ENCODE measurements at regions not wholly inside any gene's neighbourhood (a gene's known extent, or its start where the extent isn't known, plus 50 kb on each side); places are given as distances from the start of the nearest gene placed in this dataset.

DNA sequence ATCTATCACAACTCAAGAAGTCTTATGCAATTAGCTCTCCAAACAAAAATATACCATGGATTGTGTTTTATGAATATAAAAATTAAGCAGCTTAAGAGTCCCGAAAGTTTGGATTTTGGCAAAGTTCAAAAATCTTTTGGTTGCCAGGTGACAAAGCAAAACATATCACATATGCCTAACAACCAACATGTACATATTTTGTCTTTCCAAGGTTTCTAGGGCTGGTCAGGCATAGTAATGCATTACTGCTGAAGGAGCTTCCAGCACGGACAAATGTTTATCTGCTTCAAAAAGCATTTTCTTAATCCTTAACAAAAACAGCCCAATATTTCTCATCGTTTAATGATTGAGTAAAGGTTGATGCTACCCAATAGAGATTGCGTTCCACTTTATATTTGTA, 1327.1 kb upstream of the ZEB2 start:
- intact Hi-C loops (cut with micrococcal nuclease): no loop called here
- no peak for ATAC-seq
- no peak for DNase-seq

DNA sequence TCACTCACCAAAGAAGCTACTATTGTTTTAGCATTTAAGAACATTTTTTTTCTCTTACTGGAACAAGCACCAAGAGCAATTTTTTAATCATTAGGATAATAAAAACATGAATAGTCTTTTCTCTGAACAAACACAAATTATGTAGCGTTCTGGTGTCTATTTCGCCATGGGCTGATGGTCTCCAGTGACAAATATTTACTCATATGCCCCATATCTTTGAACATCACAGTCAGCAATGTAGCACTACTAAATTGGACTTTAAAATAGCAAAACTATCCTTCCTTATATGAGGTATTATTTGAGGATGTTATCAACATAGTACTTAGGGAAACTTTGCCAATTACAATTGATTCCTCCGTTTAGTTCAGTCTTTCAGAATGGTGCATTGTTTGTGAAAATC, 1326.0 kb upstream of the ZEB2 start:
- ATAC-seq (no peak), DNase-seq (no peak)
- intact Hi-C loops (cut with micrococcal nuclease): no loop called here

DNA sequence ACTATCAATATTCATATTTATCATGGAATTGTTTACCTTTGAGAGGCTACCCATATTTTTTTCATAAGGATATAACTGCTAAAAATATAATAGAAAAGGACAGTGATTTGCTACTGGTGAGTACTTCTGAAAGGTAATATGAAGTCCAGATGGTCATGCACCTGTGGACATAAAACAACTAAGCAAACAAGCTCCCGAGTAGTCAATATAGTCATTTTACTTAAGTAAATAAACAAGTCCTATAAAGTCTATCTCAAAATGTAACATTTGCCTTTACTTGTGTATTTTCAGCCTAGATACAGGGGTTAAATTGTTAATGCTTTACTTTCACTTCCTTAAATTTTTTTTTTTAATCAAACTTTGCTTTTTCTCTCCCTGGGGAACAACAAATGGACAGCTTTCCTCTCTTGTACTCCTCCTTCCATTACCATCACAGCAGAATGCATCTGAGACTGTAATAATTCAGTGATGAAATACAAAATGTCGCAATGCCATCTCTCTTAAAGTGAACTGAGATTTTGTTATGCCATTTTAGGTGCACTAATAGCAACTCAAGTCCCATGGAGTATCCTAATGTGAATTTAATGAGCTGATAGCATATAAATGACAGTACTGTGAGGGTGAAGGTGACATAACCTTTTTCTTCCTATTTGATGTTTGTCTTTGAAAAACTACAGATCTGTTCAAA, 1325.4 kb upstream of the ZEB2 start:
- ATAC-seq: no peak
- no peak for DNase-seq
- intact Hi-C loops (cut with micrococcal nuclease): no loop called here

DNA sequence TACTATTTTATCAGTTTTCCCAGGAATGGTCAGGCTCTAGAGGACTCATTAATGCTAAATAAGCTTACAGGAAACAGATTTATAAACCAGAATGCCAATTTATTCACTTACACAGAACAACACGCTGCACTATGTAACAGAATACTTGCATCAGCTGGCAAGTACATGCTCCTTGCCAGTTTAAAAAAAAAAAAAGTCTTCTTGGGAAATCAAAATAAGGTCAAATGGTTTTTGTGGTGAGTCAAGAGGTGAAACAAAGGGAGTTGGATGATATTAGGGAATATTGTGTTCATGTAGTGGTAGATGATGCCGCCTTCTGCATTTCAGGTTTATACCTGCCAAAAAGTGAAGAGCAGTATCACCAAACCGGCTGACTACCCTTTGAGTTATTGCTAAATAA, 1322.1 kb upstream of the ZEB2 start:
- DNase-seq (no peak), ATAC-seq (no peak)
- intact Hi-C loops (cut with micrococcal nuclease): no loop called here

DNA sequence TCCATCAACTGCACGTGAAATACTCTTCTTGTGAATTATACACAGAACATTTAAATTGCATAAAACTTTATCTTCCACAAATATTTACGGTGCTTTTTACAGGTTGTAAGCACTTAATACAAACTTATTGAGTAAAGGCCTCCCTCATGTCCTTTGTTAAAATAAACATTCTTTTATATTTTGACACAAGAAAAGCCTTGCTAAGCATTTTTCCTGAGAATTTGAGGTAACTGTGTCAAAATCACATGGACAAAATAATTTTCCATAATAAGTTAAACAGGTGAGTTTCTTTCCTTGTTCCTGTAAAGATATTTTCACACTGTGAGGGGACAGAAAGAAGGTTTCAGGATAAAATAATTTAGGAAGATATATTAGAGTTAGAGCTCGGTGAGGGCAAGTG, 1317.1 kb upstream of the ZEB2 start:
- no peak for DNase-seq
- no peak for ATAC-seq
- intact Hi-C loops (cut with micrococcal nuclease): no loop called here

DNA sequence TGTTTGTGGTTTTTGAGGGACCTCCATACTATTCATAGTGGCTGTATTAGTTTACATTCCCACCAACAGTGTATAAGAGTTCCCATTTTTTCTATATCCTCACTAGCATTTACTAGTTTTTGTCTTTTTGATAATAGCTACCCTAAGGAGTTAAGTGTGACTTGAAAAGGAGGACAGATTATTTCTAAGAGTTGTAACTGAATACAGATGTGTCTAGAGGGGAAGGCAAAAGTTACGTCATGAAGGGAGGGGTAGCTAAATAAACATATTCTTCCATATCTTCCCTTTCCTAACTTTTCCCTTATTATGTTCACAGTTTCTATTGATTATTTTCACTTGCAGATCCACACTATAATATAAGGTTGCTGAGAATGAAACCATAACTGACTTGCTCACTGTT, 1315.7 kb upstream of the ZEB2 start:
- DNase-seq (no peak), ATAC-seq (no peak)
- intact Hi-C loops (cut with micrococcal nuclease): no loop called here

DNA sequence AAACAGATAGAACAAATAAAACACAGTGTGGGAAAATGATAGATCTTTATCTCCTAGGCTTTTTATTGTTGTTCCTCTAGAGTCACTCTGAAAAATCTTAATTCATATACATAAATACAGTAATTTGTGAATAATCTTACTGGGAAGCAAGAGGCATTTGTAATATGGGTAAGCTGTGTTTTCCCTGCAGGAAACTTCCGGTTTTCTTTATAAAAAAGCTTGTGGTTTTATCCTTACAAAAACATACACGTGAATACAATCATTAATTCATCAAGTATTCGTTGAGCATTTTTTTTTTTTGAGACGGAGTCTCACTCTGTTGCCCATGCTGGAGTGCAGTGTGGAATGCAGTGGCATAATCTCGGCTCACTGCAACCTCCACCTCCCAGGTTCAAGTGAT, 1312.8 kb upstream of the ZEB2 start:
- no peak for DNase-seq
- intact Hi-C loops (cut with micrococcal nuclease): no loop called here
- no peak for ATAC-seq

DNA sequence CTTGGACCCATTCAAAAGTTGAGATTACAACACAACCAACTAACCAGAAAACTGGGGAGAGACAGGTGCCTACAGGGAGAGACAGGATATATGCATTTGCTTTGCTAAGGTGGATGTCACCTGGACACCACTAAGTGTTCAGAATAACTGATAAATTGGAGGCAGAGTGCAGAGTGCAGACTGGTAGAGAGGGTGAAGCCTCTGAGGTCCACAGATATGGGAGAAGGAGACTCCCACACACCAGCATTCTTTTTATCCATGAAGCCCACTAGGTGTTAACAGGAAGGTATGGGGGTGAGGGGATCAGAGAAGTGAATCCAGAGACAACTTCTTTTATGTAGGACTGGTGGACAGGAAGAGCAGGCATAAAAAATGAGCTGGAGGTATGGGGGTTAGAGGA, 1310.0 kb upstream of the ZEB2 start:
- intact Hi-C loops (cut with micrococcal nuclease): no loop called here
- no peak for DNase-seq
- ATAC-seq: no peak

DNA sequence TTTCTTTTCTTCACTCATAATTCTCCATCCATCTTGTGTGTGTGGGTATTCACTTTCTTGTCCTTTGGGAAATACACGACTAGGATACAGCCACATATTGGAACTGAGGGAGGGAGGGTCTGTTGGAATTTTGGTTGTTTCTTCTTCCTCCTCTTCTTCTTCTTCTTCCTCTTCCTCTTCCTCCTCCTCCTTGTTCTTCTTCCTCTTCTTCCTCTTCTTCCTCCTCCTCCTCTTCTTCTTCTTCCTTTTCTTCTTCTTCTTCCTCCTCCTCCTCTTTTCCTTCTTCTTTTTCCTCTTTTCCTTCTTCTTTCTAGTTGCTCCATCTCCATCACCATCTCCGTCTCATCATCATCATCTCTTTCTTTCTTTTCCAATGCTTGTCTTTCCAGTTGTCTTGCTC, 1307.3 kb upstream of the ZEB2 start:
- intact Hi-C loops (cut with micrococcal nuclease): no loop called here
- ATAC-seq (no peak), DNase-seq (no peak)

DNA sequence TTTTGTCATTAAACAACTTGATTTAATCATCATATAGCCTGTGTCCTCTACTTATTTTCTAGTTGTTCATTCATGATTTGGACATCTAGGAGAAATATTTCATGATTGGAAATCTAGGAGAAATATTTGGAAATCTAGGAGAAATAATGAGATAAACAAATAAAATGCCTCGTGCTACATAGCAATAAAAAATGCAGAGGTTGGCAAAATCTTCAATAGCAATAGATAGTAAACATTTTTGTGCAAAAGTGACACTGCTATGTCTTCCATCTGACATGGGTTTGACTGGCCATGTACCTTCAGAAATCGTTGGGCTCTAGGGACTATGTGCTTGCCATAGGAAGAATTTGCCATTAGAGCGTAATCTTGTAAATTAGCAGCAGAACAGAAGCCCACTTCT, 1304.5 kb upstream of the ZEB2 start:
- intact Hi-C loops (cut with micrococcal nuclease): no loop called here
- ATAC-seq (no peak), DNase-seq (no peak)

DNA sequence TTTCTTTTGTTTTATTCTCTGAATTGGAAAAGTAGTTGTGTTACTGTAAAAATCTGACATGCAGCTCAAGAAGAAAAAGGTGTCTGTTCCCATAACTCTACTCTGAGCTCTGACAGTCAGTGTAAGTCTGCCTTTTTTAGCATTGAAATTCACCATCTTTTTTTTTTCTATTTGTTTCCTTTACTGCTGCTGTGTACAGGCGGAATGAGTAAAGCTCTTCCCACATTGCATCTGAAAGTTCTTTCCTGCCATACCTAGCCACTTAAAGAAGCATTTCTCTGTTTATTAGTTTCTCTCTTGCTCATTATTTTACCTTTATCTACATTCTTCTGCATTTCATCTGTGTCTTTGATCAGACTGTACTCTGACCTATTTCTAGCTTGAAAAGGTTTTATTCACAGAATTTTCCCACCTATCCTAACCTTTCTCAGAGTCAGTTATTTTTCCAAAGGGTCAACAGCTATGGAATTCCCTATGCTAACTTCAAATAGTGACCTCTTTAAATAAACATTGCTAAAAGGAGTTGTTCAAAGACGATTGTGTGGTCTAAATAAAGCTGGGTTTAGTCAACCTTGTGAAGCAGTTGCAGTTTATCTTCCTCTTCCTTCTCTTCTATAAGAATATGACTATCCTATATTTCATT, 1303.1 kb upstream of the ZEB2 start:
- intact Hi-C loops (cut with micrococcal nuclease): no loop called here
- DNase-seq: no peak
- no peak for ATAC-seq

DNA sequence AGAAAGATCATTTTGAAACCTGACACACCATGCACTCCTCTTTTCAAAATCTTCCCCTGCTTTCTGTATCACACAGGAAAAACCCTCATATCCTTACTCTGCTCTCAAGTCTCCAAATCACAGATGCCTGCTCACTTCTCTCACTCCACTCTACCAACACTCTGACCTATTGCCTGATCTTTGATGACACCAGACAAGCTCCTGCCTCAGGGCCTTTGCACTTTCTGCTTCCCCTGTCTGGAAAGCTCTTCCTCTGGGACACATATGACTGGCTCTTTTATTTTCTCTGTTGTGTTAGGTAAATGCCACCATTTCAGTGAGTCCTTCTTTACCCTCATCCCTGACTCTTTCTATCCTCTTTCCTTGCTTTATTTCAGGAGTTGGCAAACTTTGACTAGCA, 1300.7 kb upstream of the ZEB2 start:
- DNase-seq: no peak
- intact Hi-C loops (cut with micrococcal nuclease): no loop called here
- no peak for ATAC-seq

DNA sequence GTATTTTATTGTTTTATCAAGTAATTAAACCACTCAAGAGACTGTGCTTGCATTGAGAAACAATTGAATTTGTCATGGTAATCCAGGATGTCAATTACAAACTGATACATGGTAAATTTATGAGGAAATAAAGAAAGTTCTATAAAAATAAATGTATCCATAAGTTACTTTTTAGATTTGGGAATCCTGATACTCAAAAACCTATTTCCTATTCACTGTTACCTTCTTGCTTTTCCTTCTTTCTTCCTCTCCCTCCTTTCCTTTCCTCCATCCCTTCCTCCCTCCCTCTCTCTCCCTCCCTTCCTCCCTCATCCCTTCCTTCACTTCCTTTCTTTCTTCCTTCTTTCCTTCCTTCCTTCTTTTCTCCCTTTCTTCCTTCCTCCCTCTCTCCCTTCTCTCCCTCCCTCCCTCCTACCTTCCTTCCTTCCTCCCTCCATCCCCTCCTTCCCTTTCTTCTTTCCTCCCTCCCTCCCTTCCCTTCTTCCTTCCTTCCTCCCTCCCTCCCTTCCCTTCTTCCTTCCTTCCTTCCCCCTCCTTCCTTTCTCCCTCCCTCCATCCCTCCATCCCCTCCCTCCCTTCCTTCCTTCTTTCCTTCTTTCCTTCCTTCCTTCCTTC, 1299.1 kb upstream of the ZEB2 start:
- no peak for ATAC-seq
- intact Hi-C loops (cut with micrococcal nuclease): no loop called here

DNA sequence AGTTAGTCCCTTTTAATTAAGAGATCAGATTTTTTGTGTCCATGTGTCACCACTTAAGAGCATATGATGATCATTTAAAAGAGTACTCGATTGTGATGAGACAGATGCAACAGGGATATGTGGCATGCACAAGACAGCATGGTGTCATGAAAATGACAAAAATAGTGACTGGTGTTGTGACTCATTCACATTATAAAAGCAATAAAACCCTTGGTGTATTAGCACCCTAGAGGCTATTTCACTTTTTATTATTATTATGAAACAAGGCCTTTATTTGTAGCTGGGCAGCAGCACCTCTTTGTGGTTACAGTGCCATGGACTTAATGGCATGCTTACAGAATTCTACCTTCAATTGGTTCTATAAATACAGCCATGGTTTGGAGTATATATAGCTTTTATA, 1296.0 kb upstream of the ZEB2 start:
- ATAC-seq (no peak), DNase-seq (no peak)
- intact Hi-C loops (cut with micrococcal nuclease): no loop called here

More for the DNA sequence above, 1299.1 kb upstream of the ZEB2 start:
- no peak for DNase-seq

DNA sequence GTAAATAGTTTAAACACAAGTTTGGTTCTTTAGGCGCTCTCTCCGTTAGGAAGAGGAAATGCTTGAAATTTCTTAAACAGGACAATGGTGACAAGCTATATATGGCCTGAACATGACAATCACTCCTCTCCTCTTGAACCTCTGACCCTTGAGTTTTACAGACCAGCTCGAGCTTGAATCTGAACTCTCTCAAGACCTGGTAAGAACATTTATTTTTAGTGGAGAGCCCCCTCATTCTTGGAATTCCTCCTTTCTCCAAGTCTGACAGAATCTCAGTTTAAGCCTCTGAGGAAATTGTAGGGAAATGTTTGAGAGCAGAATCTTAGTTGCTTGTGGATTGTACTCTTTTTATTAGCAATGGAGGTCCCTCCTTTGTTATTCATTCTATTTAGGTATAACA, 1293.6 kb upstream of the ZEB2 start:
- ATAC-seq: no peak
- DNase-seq: no peak
- intact Hi-C loops (cut with micrococcal nuclease): no loop called here

DNA sequence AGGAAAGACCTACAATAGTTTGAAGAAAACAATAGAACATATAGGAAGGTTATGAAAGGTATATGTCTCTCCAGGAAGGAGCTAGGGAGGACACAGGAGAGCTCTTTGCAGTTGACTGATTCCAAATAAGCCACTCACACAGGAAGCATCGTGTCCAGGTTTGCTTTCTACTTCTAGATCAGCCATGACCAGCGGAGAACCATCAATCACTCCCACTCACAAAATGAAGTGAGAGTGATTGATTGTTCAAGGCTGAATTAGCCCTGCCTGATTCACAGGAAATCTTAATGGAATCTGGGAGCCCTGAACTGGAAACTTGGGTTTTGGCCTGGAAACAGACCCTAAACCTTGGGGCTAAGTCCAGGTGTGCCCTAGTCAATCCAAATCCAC, 1292.2 kb upstream of the ZEB2 start:
- intact Hi-C loops (cut with micrococcal nuclease): no loop called here
- no peak for DNase-seq
- ATAC-seq: no peak

DNA sequence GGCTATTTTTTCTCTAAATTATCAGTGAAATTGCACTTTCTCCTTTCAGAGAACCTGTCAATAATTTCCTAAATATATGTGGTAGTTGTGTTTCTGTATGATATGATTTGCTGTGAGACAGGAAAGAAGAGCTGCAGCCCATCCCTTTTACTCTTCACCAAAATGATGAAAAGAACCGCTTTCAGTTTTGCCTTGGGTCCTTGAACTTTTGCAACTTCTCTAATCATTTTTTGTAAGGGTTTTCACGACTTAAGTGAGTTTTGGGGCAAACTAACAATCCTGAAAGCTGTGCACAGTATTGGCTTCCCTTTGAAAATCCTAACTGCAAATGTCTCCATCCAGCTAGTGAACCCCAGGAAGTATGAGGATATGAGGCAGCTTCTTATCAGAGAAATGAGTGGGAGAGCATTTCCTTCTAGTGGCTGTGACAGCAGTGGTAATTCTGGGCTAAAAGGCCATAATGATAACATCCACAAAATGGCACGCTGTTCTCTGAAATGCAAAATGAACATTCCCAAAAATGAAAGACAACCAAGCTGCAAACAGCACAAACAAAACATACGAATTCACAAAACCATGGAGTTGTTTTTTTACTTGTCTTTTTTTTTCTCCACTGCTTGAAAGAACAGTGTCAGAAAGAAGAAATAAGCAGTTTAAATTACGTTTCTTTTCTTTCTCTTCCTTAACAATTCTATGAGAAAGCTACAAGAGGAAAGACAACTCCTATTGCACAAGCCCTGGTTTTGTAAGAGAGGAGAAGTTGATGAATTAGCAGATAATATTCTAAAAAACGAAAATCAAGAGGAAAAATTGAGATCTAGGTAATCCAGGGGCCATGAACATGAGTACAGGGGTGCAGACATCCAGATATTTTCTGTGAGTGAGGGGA, 1291.6 kb upstream of the ZEB2 start:
- intact Hi-C loops (cut with micrococcal nuclease): no loop called here
- DNase-seq (no peak), ATAC-seq (no peak)

DNA sequence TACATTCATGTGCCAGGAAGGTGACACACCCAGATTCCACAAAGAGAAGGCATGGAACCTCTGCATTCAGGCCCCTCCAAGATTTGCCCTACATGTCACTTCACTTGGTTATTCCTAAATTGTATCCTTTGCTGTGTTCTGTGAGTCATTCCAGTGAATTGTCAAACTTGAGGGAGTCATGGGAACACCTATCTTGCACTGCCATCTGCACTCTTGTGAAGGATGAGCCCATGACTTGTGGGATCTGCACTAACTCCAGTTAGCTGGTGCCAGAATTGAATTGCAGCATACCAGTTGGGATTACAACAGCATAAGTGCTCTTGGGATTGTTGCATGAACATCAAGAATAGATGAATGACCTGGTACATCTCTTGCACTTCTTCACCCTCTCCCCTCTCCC, 1288.0 kb upstream of the ZEB2 start:
- ATAC-seq (no peak), DNase-seq (no peak)
- intact Hi-C loops (cut with micrococcal nuclease): no loop called here

DNA sequence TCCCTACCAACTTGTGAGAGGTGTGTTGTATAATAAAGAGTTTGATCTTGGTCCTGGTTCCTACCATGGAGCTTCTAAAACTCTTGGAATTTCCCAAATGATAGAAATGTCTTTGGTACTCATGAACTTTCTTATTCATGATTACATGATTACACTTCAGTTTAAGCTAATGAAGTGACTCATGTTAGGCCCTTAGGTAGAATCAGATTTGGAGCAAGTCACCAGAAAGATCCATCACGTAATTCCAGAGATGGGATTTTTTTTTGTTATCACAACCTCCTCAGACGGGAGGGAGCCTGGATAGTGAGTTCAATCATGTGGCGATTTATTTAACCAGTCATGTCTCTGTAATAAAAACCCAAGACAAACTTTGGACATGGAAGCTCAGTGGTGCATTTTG, 1287.6 kb upstream of the ZEB2 start:
- intact Hi-C loops (cut with micrococcal nuclease): no loop called here
- no peak for ATAC-seq
- no peak for DNase-seq

DNA sequence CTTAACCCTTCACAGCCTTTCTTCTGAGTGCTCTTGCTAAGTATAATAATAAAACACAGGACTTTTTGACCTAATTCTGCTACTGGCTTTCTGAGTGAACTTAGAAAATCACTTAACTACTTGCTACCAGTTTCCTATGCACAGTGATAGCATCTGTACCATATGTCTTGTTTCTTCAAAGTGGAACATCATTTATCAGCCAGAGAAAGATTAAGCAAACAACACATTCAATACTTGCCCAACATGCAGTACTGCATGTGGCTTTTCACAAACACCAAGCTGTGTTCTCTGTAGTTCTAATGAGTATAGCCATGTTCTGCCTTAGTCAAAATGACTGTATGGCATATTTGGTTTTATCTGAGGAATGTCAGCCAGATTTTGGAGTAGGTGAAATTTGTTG, 1286.6 kb upstream of the ZEB2 start:
- intact Hi-C loops (cut with micrococcal nuclease): no loop called here
- no peak for DNase-seq
- ATAC-seq: no peak

All from left ventricle myocardium superior (tissue), 1 donor.